Activated T-cell treated with anti-CD3 and anti-CD28 coated beads, Interleukin-2, amount 50 U/mL, for 24 hours (primary cell): ENCODE measurements at regions not wholly inside any gene's neighbourhood (a gene's known extent, or its start where the extent isn't known, plus 50 kb on each side); places are given as distances from the start of the nearest gene placed in this dataset.

Experiments
- DNase-seq: peaks from one replicate; pipeline ENCODE4 v3.0.0-alpha.2; 2020
- H3K27ac Mint-ChIP-seq: 2 replicates; pipeline ENCODE4 v1.8.0; 2020; ENCODE audit warnings: mild to moderate bottlenecking, mixed read lengths
- H3K27me3 Mint-ChIP-seq: 2 replicates; pipeline ENCODE4 v1.8.0; 2020; ENCODE audit warnings: mixed read lengths
- H3K36me3 Mint-ChIP-seq: 2 replicates; pipeline ENCODE4 v1.8.0; 2020; ENCODE audit warnings: low read depth, mixed read lengths
- H3K4me1 Mint-ChIP-seq: 2 replicates; pipeline ENCODE4 v1.8.0; 2020; ENCODE audit warnings: low read depth, mixed read lengths
- H3K4me3 Mint-ChIP-seq: 2 replicates; pipeline ENCODE4 v1.8.0; 2020; ENCODE audit warnings: mild to moderate bottlenecking, moderate library complexity, mixed read lengths
- H3K9me3 Mint-ChIP-seq: 2 replicates; pipeline ENCODE4 v1.8.0; 2020; ENCODE audit warnings: mixed read lengths

- Mint-ChIP-seq H3K27ac (no peak overlapping the region), H3K4me3 (no peak overlapping the region), H3K9me3 (no peaks in the 10 kb centered on the region), H3K36me3 (no peaks in the 10 kb centered on the region), H3K27me3 (peaks cover 3% of the 10 kb centered on the region), H3K4me1 (peaks cover 20% of the 10 kb centered on the region)
- no peak for DNase-seq
Measured at GRCh38 chr22:17283423-17283822, 64.2 kb upstream of the ADA2 start.

- Mint-ChIP-seq H3K27ac (peak overlapping the region; percentile 83), H3K4me3 (peak overlapping the region; percentile 23)
- no peak for DNase-seq
Measured at GRCh38 chr22:17281440-17281841, 62.2 kb upstream of the ADA2 start.

GRCh38 chr22:17281026-17281425 is 61.8 kb upstream of the ADA2 start:
- Mint-ChIP-seq H3K9me3 (no peaks in the 10 kb centered on the region), H3K27ac (peak overlapping the region; percentile 83), H3K36me3 (no peaks in the 10 kb centered on the region), H3K4me3 (no peak overlapping the region), H3K4me1 (peaks cover 20% of the 10 kb centered on the region), H3K27me3 (no peaks in the 10 kb centered on the region)
- no peak for DNase-seq

More at GRCh38 chr22:17281440-17281841, 62.2 kb upstream of the ADA2 start:
- Mint-ChIP-seq H3K4me1 (peaks cover 20% of the 10 kb centered on the region), H3K9me3 (no peaks in the 10 kb centered on the region), H3K36me3 (no peaks in the 10 kb centered on the region), H3K27me3 (no peaks in the 10 kb centered on the region)

- Mint-ChIP-seq H3K4me3 (no peak overlapping the region), H3K9me3 (no peaks in the 10 kb centered on the region), H3K4me1 (peaks cover 9% of the 10 kb centered on the region), H3K36me3 (no peaks in the 10 kb centered on the region), H3K27ac (peak overlapping the region; percentile 53), H3K27me3 (no peaks in the 10 kb centered on the region)
- DNase-seq = no peak
Measured at GRCh38 chr22:17272511-17272991, 53.3 kb upstream of the ADA2 start.

GRCh38 chr22:17271711-17272451 is 52.6 kb upstream of the ADA2 start:
- Mint-ChIP-seq H3K27me3 (no peaks in the 10 kb centered on the region), H3K4me3 (no peak overlapping the region), H3K9me3 (no peaks in the 10 kb centered on the region), H3K36me3 (no peaks in the 10 kb centered on the region), H3K27ac (no peak overlapping the region), H3K4me1 (peaks cover 16% of the 10 kb centered on the region)
- DNase-seq = no peak

GRCh38 chr22:17269607-17270261 is 50.5 kb upstream of the ADA2 start:
- H3K4me1 Mint-ChIP-seq = peaks cover 24% of the 10 kb centered on the region
- no peak overlapping the region for H3K4me3 Mint-ChIP-seq
- no peak overlapping the region for H3K27ac Mint-ChIP-seq
- H3K27me3 Mint-ChIP-seq = no peaks in the 10 kb centered on the region
- no peak for DNase-seq
- no peaks in the 10 kb centered on the region for H3K9me3 Mint-ChIP-seq
- H3K36me3 Mint-ChIP-seq = no peaks in the 10 kb centered on the region

- H3K4me3 Mint-ChIP-seq = no peak overlapping the region
- H3K4me1 Mint-ChIP-seq = peaks cover 24% of the 10 kb centered on the region
- H3K27me3 Mint-ChIP-seq = no peaks in the 10 kb centered on the region
- no peak for DNase-seq
- H3K36me3 Mint-ChIP-seq = no peaks in the 10 kb centered on the region
- H3K9me3 Mint-ChIP-seq = no peaks in the 10 kb centered on the region
- no peak overlapping the region for H3K27ac Mint-ChIP-seq
Measured at GRCh38 chr22:17269224-17269606, 50.0 kb upstream of the ADA2 start.
